ENCODE measurements at regions not wholly inside any gene's neighbourhood (a gene's known extent, or its start where the extent isn't known, plus 50 kb on each side); places are given as distances from the start of the nearest gene placed in this dataset.

- no peak for DNase-seq
Observed at GRCh38 chr2:125070726-125071505, 1045.8 kb downstream of the CNTNAP5 start.

- DNase-seq = no peak
Observed at GRCh38 chr2:125073440-125073839, 1048.4 kb downstream of the CNTNAP5 start.

- DNase-seq = no peak
Observed at GRCh38 chr2:125085904-125086303, 1060.8 kb downstream of the CNTNAP5 start.

- DNase-seq = no peak
Observed at GRCh38 chr2:125086313-125087184, 1061.5 kb downstream of the CNTNAP5 start.

GRCh38 chr2:125092276-125093009 is 1067.4 kb downstream of the CNTNAP5 start:
- DNase-seq = no peak

GRCh38 chr2:125095826-125096225 is 1070.7 kb downstream of the CNTNAP5 start:
- no peak for DNase-seq

GRCh38 chr2:125106710-125107109 is 1081.6 kb downstream of the CNTNAP5 start:
- DNase-seq = no peak

GRCh38 chr2:125107446-125107845 is 1082.4 kb downstream of the CNTNAP5 start:
- DNase-seq = no peak

- no peak for DNase-seq
Observed at GRCh38 chr2:125108251-125108650, 1083.2 kb downstream of the CNTNAP5 start.

- DNase-seq = no peak
Observed at GRCh38 chr2:125125902-125126301, 1100.8 kb downstream of the CNTNAP5 start.

GRCh38 chr2:125160947-125161346 is 1135.9 kb downstream of the CNTNAP5 start:
- DNase-seq = no peak

GRCh38 chr2:125167152-125167551 is 1142.1 kb downstream of the CNTNAP5 start:
- no peak for DNase-seq

GRCh38 chr2:125167820-125168219 is 1142.7 kb downstream of the CNTNAP5 start:
- DNase-seq = no peak

- no peak for DNase-seq
Observed at GRCh38 chr2:125168442-125168841, 1143.4 kb downstream of the CNTNAP5 start.

- DNase-seq = no peak
Observed at GRCh38 chr2:125169022-125169763, 1144.1 kb downstream of the CNTNAP5 start.

GRCh38 chr2:125169764-125170146 is 1144.7 kb downstream of the CNTNAP5 start:
- DNase-seq = no peak

- no peak for DNase-seq
Observed at GRCh38 chr2:125172181-125172580, 1147.1 kb downstream of the CNTNAP5 start.

GRCh38 chr2:125175415-125175814 is 1150.3 kb downstream of the CNTNAP5 start:
- no peak for DNase-seq

GRCh38 chr2:125185691-125186270 is 1160.7 kb downstream of the CNTNAP5 start:
- no peak for DNase-seq

- DNase-seq = no peak
Observed at GRCh38 chr2:125207431-125207830, 1182.3 kb downstream of the CNTNAP5 start.

GRCh38 chr2:125216321-125216720 is 1191.2 kb downstream of the CNTNAP5 start:
- no peak for DNase-seq

GRCh38 chr2:125224188-125224587 is 1199.1 kb downstream of the CNTNAP5 start:
- DNase-seq = no peak
